Aorta (tissue), 5 donors: ENCODE measurements at regions not wholly inside any gene's neighbourhood (a gene's known extent, or its start where the extent isn't known, plus 50 kb on each side); places are given as distances from the start of the nearest gene placed in this dataset.

ENCODE experiments used
- ATAC-seq: fragments of 200-7000 bp; cut with Tn5 transposase; one replicate; pipeline ENCODE4 v1.9.1; 2022; ENCODE audit warnings: moderate library complexity; ENCODE audit not compliant: low FRiP score
- DNase-seq, 2 donors: peaks; one replicate each; pipeline ENCODE4 v3.0.0-alpha.2; 2020
- H3K27ac ChIP-seq, 2 donors: one replicate each; pipeline ENCODE4 v1.5.1; 2013; ENCODE audit warnings: low read length in 2 of 2, mild to moderate bottlenecking in 2 of 2, moderate library complexity in 2 of 2, control low read depth in 1 of 2, inconsistent platforms in 1 of 2, low read depth in 1 of 2
- H3K27me3 ChIP-seq, 2 donors: one replicate each; pipeline ENCODE4 v1.6.1; 2013; ENCODE audit warnings: control low read depth in 1 of 2, low read length in 1 of 2, mild to moderate bottlenecking in 1 of 2, moderate library complexity in 1 of 2; ENCODE audit not compliant: insufficient read depth in 2 of 2, control insufficient read depth in 1 of 2
- H3K36me3 ChIP-seq, 2 donors: one replicate each; pipeline ENCODE4 v1.6.1; 2013; ENCODE audit warnings: control low read depth in 1 of 2, low read length in 1 of 2, mild to moderate bottlenecking in 1 of 2; ENCODE audit not compliant: insufficient read depth in 2 of 2, control insufficient read depth in 1 of 2
- H3K4me1 ChIP-seq, 2 donors: one replicate each; pipeline ENCODE4 v1.6.1; 2013; ENCODE audit warnings: low read length in 2 of 2, control low read depth in 1 of 2, mild to moderate bottlenecking in 1 of 2, moderate library complexity in 1 of 2; ENCODE audit not compliant: insufficient read depth in 2 of 2, control insufficient read depth in 1 of 2
- H3K4me3 ChIP-seq, 2 donors: one replicate each; pipeline ENCODE4 v1.5.1; 2013; ENCODE audit warnings: low read length in 2 of 2, control low read depth in 1 of 2, mild to moderate bottlenecking in 1 of 2
- H3K9me3 ChIP-seq: one replicate; pipeline ENCODE4 v1.6.1; 2013; ENCODE audit warnings: mild to moderate bottlenecking, low read length; ENCODE audit not compliant: control insufficient read depth
- WGBS, 2 donors: extraction: QIAGEN DNeasy Blood & Tissue Kit; methylation state at CpG; one replicate each; pipeline ENCODE4 v1.1.7; 2013; 5-methylcytosine and 5-hydroxymethylcytosine counted together
- intact Hi-C, 2 donors: fragments of 100-400 bp; cut with DNase I; formaldehyde crosslinking; loops; one replicate each; pipeline versions ENCODE4 v1.14.2 to v1.15.0; 2022
- donor health status: healthy with polysubstance abuse.
- donor health status: Bipolar disorder and iron deficiency.
- donor health status: DM: no; HTN: no; CAD: no.
- donor health status: DM: no; HTN: no; CAD: no.
- donor health status: DM: yes; HTN: yes; CAD: no.

DNA sequence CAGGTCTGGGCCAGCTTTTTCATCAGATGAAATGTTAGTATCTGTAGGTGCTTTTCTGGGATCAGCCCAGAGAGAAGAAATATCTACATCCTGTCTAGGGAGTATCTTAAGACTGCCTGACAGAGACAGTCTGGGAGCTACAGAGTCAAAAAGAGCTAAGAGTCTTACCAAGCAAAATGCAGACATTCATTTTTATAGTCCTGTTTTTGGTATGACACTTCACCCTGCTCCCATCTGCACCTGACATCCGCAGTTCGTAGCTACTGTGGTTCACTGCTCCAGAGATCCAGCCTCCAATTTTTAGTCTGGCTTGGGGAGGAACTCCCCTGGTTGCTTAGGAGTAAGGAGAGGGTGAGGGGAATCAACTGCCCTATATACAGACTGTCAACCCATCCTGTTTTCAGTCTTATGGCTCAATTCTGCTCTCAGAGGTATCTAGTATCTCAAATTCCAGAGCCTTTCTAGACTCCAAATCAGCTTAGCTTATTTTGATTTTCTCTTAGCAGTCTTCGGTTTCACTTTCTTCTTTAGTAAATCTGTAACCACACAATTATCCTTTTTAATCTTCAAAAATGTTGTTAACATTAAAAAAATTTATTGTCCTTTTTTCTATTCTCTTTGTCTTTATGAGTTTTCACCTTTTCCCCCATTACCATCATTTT is 97.8 kb downstream of the TMEM100 start:
- 80 to 82% methylated on average over 3 of the region's 3 CpGs for WGBS, 2 donors
- Histone ChIP-seq H3K4me1 (no peaks in the 10 kb centered on the region), H3K9me3 (no peaks in the 10 kb centered on the region), H3K27ac (no peak overlapping the region), H3K36me3 (no peaks in the 10 kb centered on the region), H3K4me3 (no peak overlapping the region), H3K27me3 (no peaks in the 10 kb centered on the region)
- DNase-seq (no peak), ATAC-seq (no peak)
- intact Hi-C loops, result no loop called here

DNA sequence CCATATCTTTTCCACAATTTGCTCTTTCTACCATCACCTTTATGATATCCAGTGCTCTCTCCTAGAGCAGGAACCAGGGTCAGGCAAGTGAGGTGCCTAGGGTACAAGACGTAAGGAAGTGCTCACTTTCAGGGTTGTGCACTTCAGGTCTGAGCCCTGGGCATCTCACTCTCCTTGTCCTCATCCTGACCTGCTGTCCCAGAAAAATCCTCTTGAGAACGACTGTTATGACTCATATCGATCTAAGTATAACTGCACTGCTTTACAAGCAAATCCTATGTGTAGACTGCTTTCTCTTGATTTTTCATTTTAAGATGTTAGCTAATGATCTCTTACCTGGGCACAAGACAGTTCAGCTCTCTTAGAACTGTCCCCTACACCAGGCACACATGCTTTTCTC is 100.1 kb downstream of the TMEM100 start:
- H3K9me3 ChIP-seq, result no peaks in the 10 kb centered on the region
- intact Hi-C loops, result no loop called here
- 37 to 43% methylated on average over 3 of the region's 3 CpGs for WGBS, 2 donors
- H3K27ac ChIP-seq, result no peak overlapping the region
- DNase-seq (no peak), ATAC-seq (no peak)
- H3K36me3 ChIP-seq, result no peaks in the 10 kb centered on the region
- H3K4me3 ChIP-seq, result no peak overlapping the region
- no peaks in the 10 kb centered on the region for H3K4me1 ChIP-seq
- H3K27me3 ChIP-seq, result no peaks in the 10 kb centered on the region

DNA sequence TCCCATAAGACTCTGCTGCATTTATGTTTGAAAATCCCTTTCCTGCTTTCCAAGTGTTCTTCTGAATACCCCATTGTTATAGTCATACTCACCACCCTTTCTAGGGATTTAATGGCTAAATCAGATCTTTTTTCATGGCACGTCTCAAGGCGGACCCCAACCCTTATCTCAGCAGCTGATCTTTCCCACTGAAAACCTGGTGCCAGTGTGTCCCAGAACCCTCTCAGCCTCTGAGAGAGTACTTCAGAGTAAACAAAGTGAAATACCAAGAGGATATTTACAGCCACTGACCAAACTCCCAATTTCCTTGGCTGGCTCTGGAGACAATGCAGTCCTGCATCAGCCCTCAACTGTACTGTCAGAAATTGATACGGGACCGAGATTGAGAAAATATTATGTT is 101.7 kb downstream of the TMEM100 start:
- no peaks in the 10 kb centered on the region for H3K9me3 ChIP-seq
- no peaks in the 10 kb centered on the region for H3K4me1 ChIP-seq
- intact Hi-C loops, result no loop called here
- no peaks in the 10 kb centered on the region for H3K27me3 ChIP-seq
- DNase-seq (no peak), ATAC-seq (no peak)
- WGBS, 2 donors, result 29 to 36% methylated on average over 4 of the region's 4 CpGs
- H3K4me3 ChIP-seq, result no peak overlapping the region
- H3K36me3 ChIP-seq, result no peaks in the 10 kb centered on the region
- no peak overlapping the region for H3K27ac ChIP-seq

DNA sequence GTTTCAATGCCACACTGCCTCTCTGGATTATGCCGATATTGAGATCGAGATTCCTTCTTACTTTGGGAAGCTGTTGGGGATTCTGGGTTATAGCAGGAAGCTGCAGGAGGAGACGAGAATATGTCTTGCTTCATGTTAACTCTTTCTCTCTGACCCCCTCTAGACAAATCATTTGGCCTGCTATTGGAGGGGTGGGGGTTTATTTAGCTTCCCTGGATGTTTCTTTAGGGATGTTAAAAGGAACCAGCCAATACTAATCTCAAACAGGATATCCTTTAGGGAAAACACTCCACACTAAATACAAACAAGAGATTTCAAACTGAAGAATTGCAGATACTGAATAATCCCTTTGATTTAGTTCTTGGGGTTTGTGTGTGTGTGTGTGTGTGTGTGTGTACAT is 102.6 kb downstream of the TMEM100 start:
- ATAC-seq, result no peak
- DNase-seq, result no peak
- H3K27me3 ChIP-seq, result no peaks in the 10 kb centered on the region
- intact Hi-C loops, result no loop called here
- no peak overlapping the region for H3K27ac ChIP-seq
- H3K36me3 ChIP-seq, result no peaks in the 10 kb centered on the region
- 76 to 83% methylated on average over 3 of the region's 3 CpGs for WGBS, 2 donors
- no peaks in the 10 kb centered on the region for H3K4me1 ChIP-seq
- H3K9me3 ChIP-seq, result no peaks in the 10 kb centered on the region
- H3K4me3 ChIP-seq, result no peak overlapping the region

DNA sequence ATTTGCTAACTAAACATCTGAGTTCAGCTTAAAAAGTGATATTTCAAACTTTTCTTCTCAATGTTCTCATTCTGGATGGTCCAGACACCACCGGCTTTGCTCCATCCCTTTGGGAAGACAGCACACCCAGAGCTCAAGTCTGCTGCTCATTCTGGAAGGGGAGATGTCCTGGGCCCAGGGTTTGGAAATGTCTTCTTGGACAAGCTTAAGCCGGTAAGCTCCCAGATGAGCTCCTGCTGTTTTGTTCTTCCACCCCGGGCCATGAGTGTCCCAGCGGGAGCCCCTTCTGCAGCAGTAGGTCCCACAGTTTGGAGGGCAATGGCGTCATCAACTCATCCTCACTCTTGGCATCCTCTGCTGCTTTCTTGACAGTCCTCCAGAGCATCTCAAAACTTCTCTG is 105.2 kb downstream of the TMEM100 start:
- H3K4me1 ChIP-seq, result no peaks in the 10 kb centered on the region
- WGBS, 2 donors, result 93 to 95% methylated on average over 5 of the region's 5 CpGs
- H3K27ac ChIP-seq, result no peak overlapping the region
- ATAC-seq (no peak), DNase-seq (no peak)
- H3K4me3 ChIP-seq, result no peak overlapping the region
- H3K9me3 ChIP-seq, result no peaks in the 10 kb centered on the region
- intact Hi-C loops, result no loop called here
- H3K36me3 ChIP-seq, result no peaks in the 10 kb centered on the region
- no peaks in the 10 kb centered on the region for H3K27me3 ChIP-seq

DNA sequence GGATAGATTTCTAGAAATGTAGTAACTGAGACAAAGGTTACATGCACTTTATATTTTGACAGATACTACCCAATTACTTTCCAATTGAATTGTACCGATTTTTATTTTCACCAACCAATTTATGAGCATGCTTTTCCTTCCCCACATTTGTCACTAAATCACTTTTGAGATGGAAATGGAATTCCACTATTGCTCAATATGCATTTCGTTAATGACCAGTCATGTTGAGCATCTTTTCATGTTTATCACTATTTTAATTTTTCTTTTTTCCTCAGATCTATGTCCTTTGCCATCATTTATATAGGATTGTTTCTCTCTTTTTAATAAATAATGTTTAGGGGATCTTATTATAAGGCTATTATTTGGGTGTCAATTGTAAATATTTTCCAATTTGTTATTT is 102.8 kb upstream of the SMIM36 start:
- Histone ChIP-seq H3K4me1 (no peaks in the 10 kb centered on the region), H3K27ac (no peak overlapping the region), H3K9me3 (no peaks in the 10 kb centered on the region), H3K27me3 (no peaks in the 10 kb centered on the region), H3K4me3 (no peak overlapping the region), H3K36me3 (no peaks in the 10 kb centered on the region)
- DNase-seq (no peak), ATAC-seq (no peak)
- intact Hi-C loops, result no loop called here
- 78 to 86% methylated on average over 2 of the region's 2 CpGs for WGBS, 2 donors

GRCh38 chr17:55612691-55613141 is 101.5 kb upstream of the SMIM36 start:
- Histone ChIP-seq H3K27me3 (no peaks in the 10 kb centered on the region), H3K36me3 (no peaks in the 10 kb centered on the region), H3K4me3 (no peak overlapping the region), H3K27ac (no peak overlapping the region), H3K9me3 (no peaks in the 10 kb centered on the region), H3K4me1 (no peaks in the 10 kb centered on the region)
- ATAC-seq (no peak), DNase-seq (no peak)
- intact Hi-C loops, result no loop called here
- WGBS, 2 donors, result 11 to 20% methylated on average over 6 of the region's 6 CpGs

- no peaks in the 10 kb centered on the region for H3K9me3 ChIP-seq
- H3K4me3 ChIP-seq, result no peak overlapping the region
- no peak overlapping the region for H3K27ac ChIP-seq
- DNase-seq (no peak), ATAC-seq (no peak)
- no peaks in the 10 kb centered on the region for H3K4me1 ChIP-seq
- H3K36me3 ChIP-seq, result no peaks in the 10 kb centered on the region
- intact Hi-C loops, result no loop called here
- WGBS, 2 donors, result 25 to 32% methylated on average over 2 of the region's 2 CpGs
- no peaks in the 10 kb centered on the region for H3K27me3 ChIP-seq
These were observed 96.6 kb upstream of the SMIM36 start for GRCh38 chr17:55607731-55608341.

DNA sequence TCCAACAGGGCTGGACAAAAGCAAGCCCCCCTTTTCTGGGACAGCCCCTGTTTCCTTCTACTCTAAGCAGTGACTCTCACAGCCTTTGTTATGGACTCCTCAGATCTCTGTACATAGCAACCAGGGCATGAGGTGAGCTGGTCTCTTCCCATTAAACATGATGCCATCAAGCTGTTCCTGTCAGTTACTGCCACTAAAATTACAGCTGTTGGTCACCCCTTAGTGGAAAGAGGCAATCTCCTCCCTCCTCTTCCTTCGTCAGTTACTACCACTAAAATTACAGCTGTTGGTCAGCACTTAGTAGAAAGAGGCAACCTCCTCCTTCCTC is 95.2 kb upstream of the SMIM36 start:
- intact Hi-C loops, result no loop called here
- no peaks in the 10 kb centered on the region for H3K4me1 ChIP-seq
- no peak overlapping the region for H3K27ac ChIP-seq
- DNase-seq (no peak), ATAC-seq (no peak)
- H3K4me3 ChIP-seq, result no peak overlapping the region
- 45 to 58% methylated on average over 1 of the region's 1 CpG for WGBS, 2 donors
- H3K9me3 ChIP-seq, result no peaks in the 10 kb centered on the region
- H3K27me3 ChIP-seq, result no peaks in the 10 kb centered on the region
- H3K36me3 ChIP-seq, result no peaks in the 10 kb centered on the region
